Activated effector memory CD4-positive, alpha-beta T cell treated with anti-CD3 and anti-CD28 coated beads, Interleukin-2, amount 50 U/mL, for 16 hours (primary cell): ENCODE measurements at regions not wholly inside any gene's neighbourhood (a gene's known extent, or its start where the extent isn't known, plus 50 kb on each side); places are given as distances from the start of the nearest gene placed in this dataset.

Source experiments
- DNase-seq: peaks from one replicate; pipeline ENCODE4 v3.0.0-alpha.2; 2020

GRCh38 chr4:115883231-115883630 lies 769.8 kb upstream of the NDST4 start:
- DNase-seq: no peak

- DNase-seq: no peak
These were observed 759.6 kb upstream of the NDST4 start for GRCh38 chr4:115873048-115873447.

GRCh38 chr4:115871596-115871995 lies 758.2 kb upstream of the NDST4 start:
- no peak for DNase-seq

GRCh38 chr4:115866364-115866896 lies 753.0 kb upstream of the NDST4 start:
- DNase-seq: no peak

GRCh38 chr4:115865736-115866135 lies 752.3 kb upstream of the NDST4 start:
- DNase-seq: no peak

GRCh38 chr4:115852767-115853091 lies 739.3 kb upstream of the NDST4 start:
- no peak for DNase-seq

GRCh38 chr4:115851918-115852766 lies 738.7 kb upstream of the NDST4 start:
- no peak for DNase-seq

- no peak for DNase-seq
These were observed 737.5 kb upstream of the NDST4 start for GRCh38 chr4:115850799-115851509.

GRCh38 chr4:115844180-115844579 lies 730.8 kb upstream of the NDST4 start:
- DNase-seq: no peak

- DNase-seq: no peak
These were observed 728.5 kb upstream of the NDST4 start for GRCh38 chr4:115841871-115842270.

GRCh38 chr4:115834441-115834840 lies 721.0 kb upstream of the NDST4 start:
- no peak for DNase-seq

- DNase-seq: no peak
These were observed 711.2 kb upstream of the NDST4 start for GRCh38 chr4:115824630-115825029.

- DNase-seq: no peak
These were observed 690.4 kb upstream of the NDST4 start for GRCh38 chr4:115803825-115804224.

GRCh38 chr4:115790812-115791211 lies 677.4 kb upstream of the NDST4 start:
- DNase-seq: no peak

GRCh38 chr4:115781528-115782146 lies 668.2 kb upstream of the NDST4 start:
- DNase-seq: no peak

GRCh38 chr4:115780835-115781234 lies 667.4 kb upstream of the NDST4 start:
- no peak for DNase-seq

- DNase-seq: no peak
These were observed 666.8 kb upstream of the NDST4 start for GRCh38 chr4:115780268-115780667.

- DNase-seq: no peak
These were observed 656.7 kb upstream of the NDST4 start for GRCh38 chr4:115770046-115770543.

- DNase-seq: no peak
These were observed 656.0 kb upstream of the NDST4 start for GRCh38 chr4:115769396-115769795.

- DNase-seq: no peak
These were observed 649.6 kb upstream of the NDST4 start for GRCh38 chr4:115763051-115763450.

- no peak for DNase-seq
These were observed 645.8 kb upstream of the NDST4 start for GRCh38 chr4:115759231-115759630.

GRCh38 chr4:115749404-115749803 lies 636.0 kb upstream of the NDST4 start:
- no peak for DNase-seq

- no peak for DNase-seq
These were observed 627.4 kb upstream of the NDST4 start for GRCh38 chr4:115740806-115741205.
